ENCODE measurements at regions not wholly inside any gene's neighbourhood (a gene's known extent, or its start where the extent isn't known, plus 50 kb on each side); places are given as distances from the start of the nearest gene placed in this dataset.

DNA sequence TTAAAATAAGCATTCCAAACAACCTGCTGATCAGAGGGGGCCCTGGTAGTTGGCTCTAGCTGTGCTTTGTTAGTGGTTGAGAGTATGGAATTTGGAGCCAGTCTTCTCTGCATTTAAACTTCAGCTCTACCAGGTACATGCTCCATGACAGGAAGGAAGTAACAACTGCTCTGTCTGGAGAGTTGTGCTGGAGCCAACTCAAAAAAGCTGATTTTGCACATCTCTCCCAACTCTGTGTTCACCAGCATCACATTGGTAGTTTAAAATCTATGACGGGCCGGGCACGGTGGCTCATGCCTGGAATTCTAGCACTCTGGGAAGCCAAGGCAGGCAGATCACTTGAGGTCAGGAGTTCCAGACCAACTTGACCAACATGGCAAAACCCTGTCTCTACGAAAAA lies 68.8 kb upstream of the BMP2 start:
- no peak for TF ChIP-seq CTCF (IDR thresholded peaks at IDR 0.05)
- TF ChIP-seq, protein P1, sequence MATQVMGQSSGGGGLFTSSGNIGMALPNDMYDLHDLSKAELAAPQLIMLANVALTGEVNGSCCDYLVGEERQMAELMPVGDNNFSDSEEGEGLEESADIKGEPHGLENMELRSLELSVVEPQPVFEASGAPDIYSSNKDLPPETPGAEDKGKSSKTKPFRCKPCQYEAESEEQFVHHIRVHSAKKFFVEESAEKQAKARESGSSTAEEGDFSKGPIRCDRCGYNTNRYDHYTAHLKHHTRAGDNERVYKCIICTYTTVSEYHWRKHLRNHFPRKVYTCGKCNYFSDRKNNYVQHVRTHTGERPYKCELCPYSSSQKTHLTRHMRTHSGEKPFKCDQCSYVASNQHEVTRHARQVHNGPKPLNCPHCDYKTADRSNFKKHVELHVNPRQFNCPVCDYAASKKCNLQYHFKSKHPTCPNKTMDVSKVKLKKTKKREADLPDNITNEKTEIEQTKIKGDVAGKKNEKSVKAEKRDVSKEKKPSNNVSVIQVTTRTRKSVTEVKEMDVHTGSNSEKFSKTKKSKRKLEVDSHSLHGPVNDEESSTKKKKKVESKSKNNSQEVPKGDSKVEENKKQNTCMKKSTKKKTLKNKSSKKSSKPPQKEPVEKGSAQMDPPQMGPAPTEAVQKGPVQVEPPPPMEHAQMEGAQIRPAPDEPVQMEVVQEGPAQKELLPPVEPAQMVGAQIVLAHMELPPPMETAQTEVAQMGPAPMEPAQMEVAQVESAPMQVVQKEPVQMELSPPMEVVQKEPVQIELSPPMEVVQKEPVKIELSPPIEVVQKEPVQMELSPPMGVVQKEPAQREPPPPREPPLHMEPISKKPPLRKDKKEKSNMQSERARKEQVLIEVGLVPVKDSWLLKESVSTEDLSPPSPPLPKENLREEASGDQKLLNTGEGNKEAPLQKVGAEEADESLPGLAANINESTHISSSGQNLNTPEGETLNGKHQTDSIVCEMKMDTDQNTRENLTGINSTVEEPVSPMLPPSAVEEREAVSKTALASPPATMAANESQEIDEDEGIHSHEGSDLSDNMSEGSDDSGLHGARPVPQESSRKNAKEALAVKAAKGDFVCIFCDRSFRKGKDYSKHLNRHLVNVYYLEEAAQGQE (IDR thresholded peaks at IDR 0.05; ENCODE audit: insufficient read depth in 1 of 2, low read depth in 2 of 2, low read length in 1 of 2): no peak
- no peak for TF ChIP-seq TCF7L2 (IDR thresholded peaks at IDR 0.05; ENCODE audit: low read depth, low read length)
- TF ChIP-seq POLR2AphosphoS5 (IDR thresholded peaks at IDR 0.05; ENCODE audit: low read depth, low read length): no peak
- no peak for TF ChIP-seq SIN3A (IDR thresholded peaks at IDR 0.05; ENCODE audit: borderline replicate concordance, insufficient read depth, low read depth, low read length)
